22Rv1 (cell line): ENCODE measurements at regions not wholly inside any gene's neighbourhood (a gene's known extent, or its start where the extent isn't known, plus 50 kb on each side); places are given as distances from the start of the nearest gene placed in this dataset.

ENCODE experiments used
- ZFX ChIP-seq: fragments of 450-650 bp; IDR thresholded peaks from 2 replicates; pipeline ENCODE4 v1.6.1; 2017; ENCODE audit warnings: antibody characterized with exemption, borderline replicate concordance
- TF ChIP-seq, protein P1 (sequence below): fragments of 450-650 bp; IDR thresholded peaks from 2 replicates; pipeline ENCODE4 v1.5.1; 2017; ENCODE audit warnings: mild to moderate bottlenecking

DNA sequence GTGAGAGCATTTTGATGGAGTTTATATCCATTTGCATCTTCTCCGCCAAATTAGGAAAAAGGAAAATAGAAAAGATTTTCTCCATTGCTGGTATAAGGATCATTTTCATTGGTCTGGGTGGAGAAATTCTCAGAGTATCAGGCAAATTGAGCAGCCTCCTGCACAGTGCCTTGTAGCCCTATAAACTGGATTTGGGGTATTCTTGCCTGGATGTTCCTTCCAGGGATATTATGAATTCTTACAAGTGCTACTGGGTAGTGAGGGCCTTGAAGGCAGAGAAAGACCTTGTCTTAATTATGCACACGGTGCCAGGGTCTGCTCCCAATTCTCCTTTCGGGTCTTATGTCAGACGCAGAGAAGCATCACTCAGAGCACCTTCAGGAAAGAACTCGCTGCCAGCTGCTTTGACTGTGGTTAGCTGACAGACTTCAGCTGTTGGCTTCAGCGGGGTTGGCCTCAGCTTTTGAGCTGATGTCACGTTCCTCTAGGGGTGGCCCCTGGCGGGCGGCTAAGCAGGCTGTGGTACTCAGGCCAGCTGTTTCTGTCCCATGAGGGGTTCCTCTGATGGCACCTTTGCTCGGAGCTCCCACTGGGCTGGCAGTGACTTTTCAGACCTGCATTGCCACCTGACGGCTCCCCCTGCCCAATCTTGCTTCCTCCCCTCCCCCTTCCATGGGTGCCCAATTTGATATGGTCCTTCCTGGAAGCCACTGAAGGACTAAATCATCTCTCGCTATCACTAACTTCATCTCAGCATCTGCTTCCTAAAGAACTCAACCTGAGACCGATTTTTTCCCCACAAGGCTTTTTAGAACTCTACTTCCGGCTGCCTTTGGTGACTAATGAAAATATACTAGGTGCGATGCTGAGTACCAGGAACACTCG is 519.5 kb downstream of the BCOR start:
- TF ChIP-seq, protein P1, sequence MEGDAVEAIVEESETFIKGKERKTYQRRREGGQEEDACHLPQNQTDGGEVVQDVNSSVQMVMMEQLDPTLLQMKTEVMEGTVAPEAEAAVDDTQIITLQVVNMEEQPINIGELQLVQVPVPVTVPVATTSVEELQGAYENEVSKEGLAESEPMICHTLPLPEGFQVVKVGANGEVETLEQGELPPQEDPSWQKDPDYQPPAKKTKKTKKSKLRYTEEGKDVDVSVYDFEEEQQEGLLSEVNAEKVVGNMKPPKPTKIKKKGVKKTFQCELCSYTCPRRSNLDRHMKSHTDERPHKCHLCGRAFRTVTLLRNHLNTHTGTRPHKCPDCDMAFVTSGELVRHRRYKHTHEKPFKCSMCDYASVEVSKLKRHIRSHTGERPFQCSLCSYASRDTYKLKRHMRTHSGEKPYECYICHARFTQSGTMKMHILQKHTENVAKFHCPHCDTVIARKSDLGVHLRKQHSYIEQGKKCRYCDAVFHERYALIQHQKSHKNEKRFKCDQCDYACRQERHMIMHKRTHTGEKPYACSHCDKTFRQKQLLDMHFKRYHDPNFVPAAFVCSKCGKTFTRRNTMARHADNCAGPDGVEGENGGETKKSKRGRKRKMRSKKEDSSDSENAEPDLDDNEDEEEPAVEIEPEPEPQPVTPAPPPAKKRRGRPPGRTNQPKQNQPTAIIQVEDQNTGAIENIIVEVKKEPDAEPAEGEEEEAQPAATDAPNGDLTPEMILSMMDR: no peak
- no peak for TF ChIP-seq ZFX
